Endothelial cell of umbilical vein (primary cell): ENCODE measurements at regions not wholly inside any gene's neighbourhood (a gene's known extent, or its start where the extent isn't known, plus 50 kb on each side); places are given as distances from the start of the nearest gene placed in this dataset.

ENCODE experiments used
- BruUV-seq: library from RNA; stranded (reverse); fragments of 400-500 nt; replicated peaks from 2 replicates; lab custom pipeline; 2021; lab: Mats Ljungman, UMichigan
- CTCF ChIA-PET: fragments of 300-600, 350-600 bp; sonication (Branson Sonifier 250); formaldehyde crosslinking; loops from one replicate; lab custom pipeline; 2021; ENCODE audit warnings: antibody characterized with exemption, inconsistent platforms; lab: Charles Lee
- POLR2A ChIA-PET: fragments of 300-600, 350-600 bp; sonication (Branson Sonifier 250); formaldehyde crosslinking; loops from one replicate; lab custom pipeline; 2021; ENCODE audit warnings: antibody characterized with exemption, inconsistent platforms; lab: Charles Lee
- DNase-seq: peaks from one replicate; pipeline ENCODE4 v3.0.0-alpha.2; 2011; ENCODE audit warnings: low read depth, low spot score
- FAIRE-seq: peaks from 2 replicates; lab custom pipeline; 2011; peaks lifted over from hg19 to GRCh38; lab: Jason Lieb, UNC
- H2AFZ ChIP-seq: 2 replicates; pipeline ENCODE4 v1.6.0; 2012; ENCODE audit warnings: low read depth, low read length, control low read depth, inconsistent platforms
- H3K27ac ChIP-seq: 2 replicates; pipeline ENCODE4 v1.5.1; 2011; ENCODE audit warnings: low read depth, mild to moderate bottlenecking, control low read depth, low read length, moderate library complexity; ENCODE audit not compliant: insufficient read depth
- H3K27me3 ChIP-seq, 2 experiments: 2 replicates each; pipeline versions ENCODE4 v1.6.0 to v1.6.1; 2011; ENCODE audit warnings: low read length in 2 of 2, mixed read lengths in 1 of 2; ENCODE audit not compliant: control insufficient read depth in 2 of 2, insufficient read depth in 2 of 2
- H3K36me3 ChIP-seq, 2 experiments: 2 replicates in 1 of 2; 3 replicates in 1 of 2; pipeline ENCODE4 v1.5.1; 2011; ENCODE audit warnings: low read length in 2 of 2, mild to moderate bottlenecking in 1 of 2, moderate library complexity in 1 of 2; ENCODE audit not compliant: control insufficient read depth in 2 of 2, insufficient read depth in 2 of 2; ENCODE audit errors: extremely low read depth in 1 of 2
- H3K4me1 ChIP-seq: 3 replicates; pipeline ENCODE4 v1.5.1; 2011; ENCODE audit warnings: mild to moderate bottlenecking, low read length; ENCODE audit not compliant: control insufficient read depth, insufficient read depth; ENCODE audit errors: extremely low read depth
- H3K4me2 ChIP-seq: 2 replicates; pipeline ENCODE4 v1.6.1; 2011; ENCODE audit warnings: low read length, control low read depth, mixed read lengths; ENCODE audit not compliant: insufficient read depth
- H3K4me3 ChIP-seq, 3 experiments: fragments of 200-600 bp in 1 of 3; sonication (generic), shearing (Covaris generic) in 1 of 3; replicated peaks in 1 of 3; 2 replicates each; pipeline ENCODE4 v1.5.1; 2011 to 2016; ENCODE audit warnings: control low read depth in 3 of 3, low read length in 3 of 3, mild to moderate bottlenecking in 2 of 3, inconsistent platforms in 1 of 3, low read depth in 1 of 3, moderate library complexity in 1 of 3; ENCODE audit not compliant: insufficient read depth in 1 of 3
- H3K79me2 ChIP-seq: 2 replicates; pipeline ENCODE4 v1.6.0; 2012; ENCODE audit warnings: low read length, inconsistent platforms; ENCODE audit not compliant: control insufficient read depth, insufficient read depth
- H3K9ac ChIP-seq: replicated peaks from 2 replicates; pipeline ENCODE3; 2011; ENCODE audit warnings: low read length, control low read depth; ENCODE audit not compliant: insufficient read depth; ENCODE audit errors: extremely low read depth
- H3K9me1 ChIP-seq: replicated peaks from 3 replicates; pipeline ENCODE4 v1.6.0; 2011; ENCODE audit warnings: mild to moderate bottlenecking, low read length; ENCODE audit not compliant: control insufficient read depth, insufficient read depth; ENCODE audit errors: extremely low read depth
- H3K9me3 ChIP-seq: replicated peaks from 2 replicates; pipeline ENCODE4 v1.5.1; 2012; ENCODE audit warnings: low read length, inconsistent platforms; ENCODE audit not compliant: control insufficient read depth, insufficient read depth
- H4K20me1 ChIP-seq: replicated peaks from 2 replicates; pipeline ENCODE3; 2011; ENCODE audit warnings: mild to moderate bottlenecking, low read length; ENCODE audit not compliant: control insufficient read depth, insufficient read depth; ENCODE audit errors: extremely low read depth
- CTCF ChIP-seq, 2 donors: IDR thresholded peaks; 1 replicate in 1 of 2; 2 replicates in 1 of 2; pipeline ENCODE4 v1.5.1; 2011; ENCODE audit warnings: low read length in 2 of 2, mild to moderate bottlenecking in 2 of 2, moderate library complexity in 2 of 2, control low read depth in 1 of 2, inconsistent platforms in 1 of 2, low read depth in 1 of 2; ENCODE audit not compliant: insufficient read depth in 1 of 2; ENCODE audit errors: extremely low read depth in 1 of 2
- EZH2 ChIP-seq: IDR thresholded peaks from 2 replicates; pipeline ENCODE4 v1.6.1; 2012; ENCODE audit warnings: borderline replicate concordance, low read depth, mild to moderate bottlenecking, moderate library complexity, low read length, inconsistent platforms; ENCODE audit not compliant: severe bottlenecking
- FOS ChIP-seq: IDR thresholded peaks from 2 replicates; pipeline ENCODE4 v1.6.1; 2011; ENCODE audit warnings: mild to moderate bottlenecking, low read length, moderate library complexity, borderline replicate concordance; ENCODE audit not compliant: insufficient read depth
- GATA2 ChIP-seq: IDR thresholded peaks from 2 replicates; pipeline ENCODE4 v1.7.0; 2011; ENCODE audit warnings: low read depth, mild to moderate bottlenecking, moderate library complexity, mixed read lengths, low read length; ENCODE audit not compliant: insufficient read length, insufficient read depth
- JUN ChIP-seq: IDR thresholded peaks from 2 replicates; pipeline ENCODE4 v1.6.1; 2011; ENCODE audit warnings: borderline replicate concordance, low read depth; ENCODE audit not compliant: insufficient read length, insufficient read depth
- MAX ChIP-seq: IDR thresholded peaks from 2 replicates; pipeline ENCODE4 v1.6.1; 2011; ENCODE audit not compliant: insufficient read depth, insufficient read length
- MYC ChIP-seq: IDR thresholded peaks from one replicate; pipeline ENCODE4 v1.6.1; 2011; ENCODE audit warnings: mild to moderate bottlenecking, low read depth, low read length
- POLR2A ChIP-seq: IDR thresholded peaks from 2 replicates; pipeline ENCODE4 v1.6.1; 2012; ENCODE audit warnings: low read depth, mild to moderate bottlenecking, control low read depth, low read length
- POLR2AphosphoS5 ChIP-seq: IDR thresholded peaks from 2 replicates; pipeline ENCODE4 v1.6.1; 2012; ENCODE audit warnings: low read depth, mild to moderate bottlenecking, control low read depth, low read length, moderate library complexity; ENCODE audit not compliant: insufficient read depth
- dilution Hi-C: fragments of 300-500 bp; cut with MboI; formaldehyde crosslinking; loops from one replicate; pipeline ENCODE4 v1.15.0; 2019; ENCODE audit warnings: low sequenced_read_pairs; ENCODE audit not compliant: extremely low pct_ligation_motif_present
- intact Hi-C: fragments of 100-400 bp; cut with micrococcal nuclease; formaldehyde crosslinking; loops from one replicate; pipeline ENCODE4 v1.10.0; 2022

DNA sequence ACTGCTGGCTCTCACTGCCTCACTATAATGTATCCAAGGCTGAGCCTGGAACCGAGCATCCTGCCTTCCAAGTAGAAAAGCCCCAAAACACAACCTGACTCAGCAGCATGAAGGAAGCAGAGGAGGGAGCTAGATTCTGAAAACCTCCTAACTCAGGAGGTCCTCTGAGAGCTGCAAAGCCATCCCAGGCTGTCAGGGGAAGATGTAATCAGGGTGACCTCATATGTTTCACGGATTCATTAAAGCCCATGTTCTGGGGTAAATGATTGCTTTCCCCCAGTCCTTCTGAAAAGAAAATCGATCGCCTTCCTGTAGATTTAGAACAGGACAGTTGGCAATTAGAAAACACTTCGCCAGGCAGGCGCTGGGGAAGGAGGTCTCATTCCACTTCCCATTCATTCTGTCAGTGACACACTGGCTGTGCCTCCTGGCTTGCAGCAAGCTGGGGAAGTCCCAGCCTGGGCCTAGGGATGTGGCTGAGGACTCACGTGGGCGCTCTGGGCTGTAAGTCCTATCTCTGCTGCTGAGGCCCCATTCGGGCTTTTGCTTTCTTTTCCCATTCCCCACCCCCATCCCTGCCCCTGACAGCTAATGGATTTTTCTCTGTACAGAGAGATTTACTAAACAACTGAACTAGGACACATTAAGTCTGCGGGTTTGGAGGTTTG is 75.7 kb upstream of the TMEM132E start:
- Histone ChIP-seq H3K27me3 (no peaks in the 10 kb centered on the region), H3K4me1 (no peaks in the 10 kb centered on the region), H3K79me2 (no peaks in the 10 kb centered on the region), H3K27ac (no peak overlapping the region), H2AFZ (no peak overlapping the region), H3K4me2 (no peak overlapping the region), H3K4me3 (no peak overlapping the region), H3K9me1 (no peaks in the 10 kb centered on the region), H3K36me3 (no peaks in the 10 kb centered on the region), H3K9ac (no peak overlapping the region), H3K9me3 (no peaks in the 10 kb centered on the region), H4K20me1 (no peaks in the 10 kb centered on the region)
- no peak for DNase-seq
- BruUV-seq, result no TSS peak
- POLR2A ChIA-PET, result no interaction called here
- CTCF ChIA-PET, result interaction anchor here (1.4 kb wide), 1 partner anchor 16 kb away, joined by 4 read pairs; no protein-coding TSS in a partner anchor
- no peak for FAIRE-seq
- dilution Hi-C loops, result no loop called here
- intact Hi-C loops, result no loop called here
- no peak for TF ChIP-seq MYC
- no peak for TF ChIP-seq JUN
- no peak for TF ChIP-seq FOS
- TF ChIP-seq MAX, result no peak
- no peak for TF ChIP-seq POLR2A
- no peak for TF ChIP-seq CTCF (IDR thresholded peaks at IDR 0.05; ENCODE audit: extremely low read depth in 1 of 2, insufficient read depth in 1 of 2, low read depth in 1 of 2, low read length in 2 of 2)
- TF ChIP-seq EZH2, result no peak
- no peak for TF ChIP-seq POLR2AphosphoS5
- no peak for TF ChIP-seq GATA2
